ENCODE measurements at regions not wholly inside any gene's neighbourhood (a gene's known extent, or its start where the extent isn't known, plus 50 kb on each side); places are given as distances from the start of the nearest gene placed in this dataset.

- Histone ChIP-seq H3K36me3 (no peaks in the 10 kb centered on the region), H3K27me3 (no peaks in the 10 kb centered on the region), H3K27ac (no peak overlapping the region), H3K4me1 (no peaks in the 10 kb centered on the region), H3K9me3 (no peaks in the 10 kb centered on the region), H3K4me3 (no peak overlapping the region)
- intact Hi-C loops (cut with DNase I) = no loop called here
- DNase-seq = no peak
- TF ChIP-seq CTCF (IDR thresholded peaks at IDR 0.05) = no peak
- FAIRE-seq = no peak
- no peak for ATAC-seq
- 45 to 75% methylated on average over 4 of the region's 4 CpGs for WGBS, 2 donors
Observed at GRCh38 chr4:36461344-36461743, 179.9 kb downstream of the DTHD1 start.

- H3K27me3 ChIP-seq = no peaks in the 10 kb centered on the region
- no peaks in the 10 kb centered on the region for H3K9me3 ChIP-seq
- TF ChIP-seq CTCF (IDR thresholded peaks at IDR 0.05) = no peak
- DNase-seq (no peak), FAIRE-seq (no peak), ATAC-seq (no peak)
- no peaks in the 10 kb centered on the region for H3K36me3 ChIP-seq
- intact Hi-C loops (cut with DNase I) = no loop called here
- no peaks in the 10 kb centered on the region for H3K4me1 ChIP-seq
- H3K27ac ChIP-seq = no peak overlapping the region
- no peak overlapping the region for H3K4me3 ChIP-seq
- WGBS, 2 donors = 60 to 80% methylated on average over 2 of the region's 2 CpGs
Observed at GRCh38 chr4:36467670-36468069, 186.3 kb downstream of the DTHD1 start.

GRCh38 chr4:36471903-36472302 is 190.5 kb downstream of the DTHD1 start:
- intact Hi-C loops (cut with DNase I) = no loop called here

GRCh38 chr4:36476135-36476534 is 194.7 kb downstream of the DTHD1 start:
- no peaks in the 10 kb centered on the region for H3K9me3 ChIP-seq
- intact Hi-C loops (cut with DNase I) = no loop called here
- no peaks in the 10 kb centered on the region for H3K27me3 ChIP-seq
- no peak for TF ChIP-seq CTCF (IDR thresholded peaks at IDR 0.05)
- H3K4me3 ChIP-seq = no peak overlapping the region
- ATAC-seq = no peak
- H3K27ac ChIP-seq = no peak overlapping the region
- no peak for DNase-seq
- 74 to 87% methylated on average over 4 of the region's 4 CpGs for WGBS, 2 donors
- no peak for FAIRE-seq
- no peaks in the 10 kb centered on the region for H3K4me1 ChIP-seq
- no peaks in the 10 kb centered on the region for H3K36me3 ChIP-seq

More at GRCh38 chr4:36471903-36472302, 190.5 kb downstream of the DTHD1 start:
- Histone ChIP-seq H3K4me1 (no peaks in the 10 kb centered on the region), H3K36me3 (no peaks in the 10 kb centered on the region), H3K27me3 (no peaks in the 10 kb centered on the region), H3K9me3 (no peaks in the 10 kb centered on the region), H3K4me3 (no peak overlapping the region), H3K27ac (no peak overlapping the region)
- FAIRE-seq (no peak), ATAC-seq (no peak), DNase-seq (no peak)
- WGBS, 2 donors = 48 to 62% methylated on average over 2 of the region's 2 CpGs
- TF ChIP-seq CTCF (IDR thresholded peaks at IDR 0.05) = no peak

GRCh38 chr4:36477861-36478260 is 196.4 kb downstream of the DTHD1 start:
- H3K27me3 ChIP-seq = no peaks in the 10 kb centered on the region
- no peak for FAIRE-seq

More at GRCh38 chr4:36477861-36478260, 196.4 kb downstream of the DTHD1 start:
- 63 to 72% methylated on average over 2 of the region's 2 CpGs for WGBS, 2 donors
- Histone ChIP-seq H3K27ac (no peak overlapping the region), H3K9me3 (no peaks in the 10 kb centered on the region), H3K4me1 (no peaks in the 10 kb centered on the region), H3K4me3 (no peak overlapping the region), H3K36me3 (no peaks in the 10 kb centered on the region)
- TF ChIP-seq CTCF (IDR thresholded peaks at IDR 0.05) = no peak
- intact Hi-C loops (cut with DNase I) = no loop called here
- no peak for DNase-seq
- ATAC-seq = no peak
